Fibroblast of lung (primary cell): ENCODE measurements at regions not wholly inside any gene's neighbourhood (a gene's known extent, or its start where the extent isn't known, plus 50 kb on each side); places are given as distances from the start of the nearest gene placed in this dataset.

Experiments used
- EZH2 ChIP-seq: IDR thresholded peaks from 2 replicates; pipeline ENCODE4 v1.5.1; 2012; ENCODE audit warnings: low read length, control low read depth, mild to moderate bottlenecking; ENCODE audit errors: missing control alignments
- TF ChIP-seq, protein P1 (sequence below), 2 donors: IDR thresholded peaks in 1 of 2; conservative IDR thresholded peaks in 1 of 2; 1 replicate in 1 of 2; 2 replicates in 1 of 2; pipeline ENCODE4 v1.5.1; 2011 to 2012; ENCODE audit warnings: low read length in 2 of 2, control low read depth in 1 of 2, inconsistent platforms in 1 of 2, low read depth in 1 of 2, mild to moderate bottlenecking in 1 of 2

DNA sequence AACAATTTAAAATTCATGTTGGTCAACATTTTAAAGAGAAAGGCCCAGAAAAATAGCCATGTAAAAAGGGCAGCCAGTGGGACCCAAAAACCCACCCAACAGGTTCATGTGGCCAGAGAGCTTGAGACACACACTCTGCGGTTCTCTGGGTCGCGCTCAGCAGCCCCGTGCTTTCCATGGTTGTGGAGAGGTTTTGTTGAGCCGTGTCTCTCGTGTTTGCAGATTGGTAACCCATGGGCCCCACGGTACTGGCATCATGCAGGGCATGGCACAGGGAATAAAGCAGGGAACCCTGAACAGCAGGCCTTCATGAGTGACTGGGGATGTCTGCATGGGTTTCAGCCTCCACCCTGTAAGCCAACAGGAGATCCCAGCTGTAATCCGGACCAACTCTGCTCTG, 127.7 kb upstream of the CST7 start:
- TF ChIP-seq, protein P1, sequence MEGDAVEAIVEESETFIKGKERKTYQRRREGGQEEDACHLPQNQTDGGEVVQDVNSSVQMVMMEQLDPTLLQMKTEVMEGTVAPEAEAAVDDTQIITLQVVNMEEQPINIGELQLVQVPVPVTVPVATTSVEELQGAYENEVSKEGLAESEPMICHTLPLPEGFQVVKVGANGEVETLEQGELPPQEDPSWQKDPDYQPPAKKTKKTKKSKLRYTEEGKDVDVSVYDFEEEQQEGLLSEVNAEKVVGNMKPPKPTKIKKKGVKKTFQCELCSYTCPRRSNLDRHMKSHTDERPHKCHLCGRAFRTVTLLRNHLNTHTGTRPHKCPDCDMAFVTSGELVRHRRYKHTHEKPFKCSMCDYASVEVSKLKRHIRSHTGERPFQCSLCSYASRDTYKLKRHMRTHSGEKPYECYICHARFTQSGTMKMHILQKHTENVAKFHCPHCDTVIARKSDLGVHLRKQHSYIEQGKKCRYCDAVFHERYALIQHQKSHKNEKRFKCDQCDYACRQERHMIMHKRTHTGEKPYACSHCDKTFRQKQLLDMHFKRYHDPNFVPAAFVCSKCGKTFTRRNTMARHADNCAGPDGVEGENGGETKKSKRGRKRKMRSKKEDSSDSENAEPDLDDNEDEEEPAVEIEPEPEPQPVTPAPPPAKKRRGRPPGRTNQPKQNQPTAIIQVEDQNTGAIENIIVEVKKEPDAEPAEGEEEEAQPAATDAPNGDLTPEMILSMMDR (conservative IDR thresholded peaks at IDR 0.05 in 1 of 2, IDR thresholded peaks at IDR 0.05 in 1 of 2; ENCODE audit: low read depth in 1 of 2, low read length in 2 of 2), result no peak
- TF ChIP-seq EZH2, result no peak
